ENCODE measurements at regions not wholly inside any gene's neighbourhood (a gene's known extent, or its start where the extent isn't known, plus 50 kb on each side); places are given as distances from the start of the nearest gene placed in this dataset.
A peak's percentile ranks its signal among the peaks of the same experiment; 100 is the strongest.

DNA sequence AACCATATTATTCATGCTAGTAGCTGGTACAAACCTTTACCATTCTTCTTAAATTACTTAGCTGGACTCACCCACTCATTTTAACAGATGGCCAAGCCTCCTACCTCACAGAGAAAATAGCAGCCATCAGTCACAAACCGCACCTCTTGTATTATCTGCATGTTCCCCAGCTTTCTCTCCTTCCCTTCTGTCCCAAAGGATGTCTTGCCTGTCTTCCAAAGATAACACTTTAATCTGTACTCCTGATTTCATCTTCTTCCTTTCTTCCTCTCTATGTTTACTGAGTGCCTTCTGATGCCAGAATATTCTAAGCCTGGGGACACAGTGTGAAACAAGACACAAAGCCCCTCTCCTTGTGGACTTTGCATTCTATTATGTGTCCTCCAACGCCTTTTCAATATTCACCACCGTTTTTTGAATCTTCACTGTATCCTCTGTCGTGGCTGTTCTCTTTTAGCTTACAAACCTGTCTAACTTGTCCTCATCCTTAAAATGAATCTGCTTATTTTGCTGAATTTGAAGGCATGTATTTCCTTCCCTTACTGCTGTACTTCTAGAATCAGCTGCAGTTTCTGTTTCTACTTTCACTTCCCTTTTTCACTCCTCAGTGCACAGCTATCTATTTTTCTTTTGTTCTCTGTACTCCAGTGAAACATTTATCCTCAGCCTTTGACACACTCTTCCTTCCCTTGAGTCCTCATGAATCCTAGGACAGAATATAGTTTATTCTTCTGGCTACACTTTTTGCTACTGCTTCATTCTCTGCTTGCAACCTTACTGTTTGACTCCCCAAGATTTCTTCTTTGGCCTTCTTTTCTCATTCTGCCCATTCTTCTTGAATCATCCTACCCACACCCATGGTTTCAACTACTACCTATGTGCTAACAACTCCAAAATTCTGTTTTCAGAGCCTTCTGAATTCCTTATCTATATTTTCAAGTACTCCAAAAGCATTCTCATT lies 216.9 kb upstream of the SAMSN1 start (continued):
- TF ChIP-seq PBX2 (CRISPR knock-in tag; IDR thresholded peaks at IDR 0.05; ENCODE audit: low read depth) (no peak), PBX2 (tag; conservative IDR thresholded peaks at IDR 0.05; ENCODE audit: low read depth) (peak; percentile 66; the same call in 1 of the 2 replicates), KLF16 (IDR thresholded peaks at IDR 0.05) (peak; percentile 94), MCM2 (IDR thresholded peaks at IDR 0.05; ENCODE audit: low read depth) (no peak), NEUROD1 (IDR thresholded peaks at IDR 0.05; ENCODE audit: borderline replicate concordance, low read depth, low read length, partially characterized antibody) (peak; percentile 31), MEIS2 (IDR thresholded peaks at IDR 0.05; ENCODE audit: partially characterized antibody) (peak; percentile 74), MEF2A (IDR thresholded peaks at IDR 0.05; ENCODE audit: control insufficient read depth, low read depth, low read length) (peak; percentile 44; the same call in 1 of the 2 replicates), TRIM24 (IDR thresholded peaks at IDR 0.05) (peak; percentile 91 to 95), RBM25 (IDR thresholded peaks at IDR 0.05; ENCODE audit: low read depth, low read length, severe bottlenecking) (no peak)
- TF ChIP-seq, protein P1, sequence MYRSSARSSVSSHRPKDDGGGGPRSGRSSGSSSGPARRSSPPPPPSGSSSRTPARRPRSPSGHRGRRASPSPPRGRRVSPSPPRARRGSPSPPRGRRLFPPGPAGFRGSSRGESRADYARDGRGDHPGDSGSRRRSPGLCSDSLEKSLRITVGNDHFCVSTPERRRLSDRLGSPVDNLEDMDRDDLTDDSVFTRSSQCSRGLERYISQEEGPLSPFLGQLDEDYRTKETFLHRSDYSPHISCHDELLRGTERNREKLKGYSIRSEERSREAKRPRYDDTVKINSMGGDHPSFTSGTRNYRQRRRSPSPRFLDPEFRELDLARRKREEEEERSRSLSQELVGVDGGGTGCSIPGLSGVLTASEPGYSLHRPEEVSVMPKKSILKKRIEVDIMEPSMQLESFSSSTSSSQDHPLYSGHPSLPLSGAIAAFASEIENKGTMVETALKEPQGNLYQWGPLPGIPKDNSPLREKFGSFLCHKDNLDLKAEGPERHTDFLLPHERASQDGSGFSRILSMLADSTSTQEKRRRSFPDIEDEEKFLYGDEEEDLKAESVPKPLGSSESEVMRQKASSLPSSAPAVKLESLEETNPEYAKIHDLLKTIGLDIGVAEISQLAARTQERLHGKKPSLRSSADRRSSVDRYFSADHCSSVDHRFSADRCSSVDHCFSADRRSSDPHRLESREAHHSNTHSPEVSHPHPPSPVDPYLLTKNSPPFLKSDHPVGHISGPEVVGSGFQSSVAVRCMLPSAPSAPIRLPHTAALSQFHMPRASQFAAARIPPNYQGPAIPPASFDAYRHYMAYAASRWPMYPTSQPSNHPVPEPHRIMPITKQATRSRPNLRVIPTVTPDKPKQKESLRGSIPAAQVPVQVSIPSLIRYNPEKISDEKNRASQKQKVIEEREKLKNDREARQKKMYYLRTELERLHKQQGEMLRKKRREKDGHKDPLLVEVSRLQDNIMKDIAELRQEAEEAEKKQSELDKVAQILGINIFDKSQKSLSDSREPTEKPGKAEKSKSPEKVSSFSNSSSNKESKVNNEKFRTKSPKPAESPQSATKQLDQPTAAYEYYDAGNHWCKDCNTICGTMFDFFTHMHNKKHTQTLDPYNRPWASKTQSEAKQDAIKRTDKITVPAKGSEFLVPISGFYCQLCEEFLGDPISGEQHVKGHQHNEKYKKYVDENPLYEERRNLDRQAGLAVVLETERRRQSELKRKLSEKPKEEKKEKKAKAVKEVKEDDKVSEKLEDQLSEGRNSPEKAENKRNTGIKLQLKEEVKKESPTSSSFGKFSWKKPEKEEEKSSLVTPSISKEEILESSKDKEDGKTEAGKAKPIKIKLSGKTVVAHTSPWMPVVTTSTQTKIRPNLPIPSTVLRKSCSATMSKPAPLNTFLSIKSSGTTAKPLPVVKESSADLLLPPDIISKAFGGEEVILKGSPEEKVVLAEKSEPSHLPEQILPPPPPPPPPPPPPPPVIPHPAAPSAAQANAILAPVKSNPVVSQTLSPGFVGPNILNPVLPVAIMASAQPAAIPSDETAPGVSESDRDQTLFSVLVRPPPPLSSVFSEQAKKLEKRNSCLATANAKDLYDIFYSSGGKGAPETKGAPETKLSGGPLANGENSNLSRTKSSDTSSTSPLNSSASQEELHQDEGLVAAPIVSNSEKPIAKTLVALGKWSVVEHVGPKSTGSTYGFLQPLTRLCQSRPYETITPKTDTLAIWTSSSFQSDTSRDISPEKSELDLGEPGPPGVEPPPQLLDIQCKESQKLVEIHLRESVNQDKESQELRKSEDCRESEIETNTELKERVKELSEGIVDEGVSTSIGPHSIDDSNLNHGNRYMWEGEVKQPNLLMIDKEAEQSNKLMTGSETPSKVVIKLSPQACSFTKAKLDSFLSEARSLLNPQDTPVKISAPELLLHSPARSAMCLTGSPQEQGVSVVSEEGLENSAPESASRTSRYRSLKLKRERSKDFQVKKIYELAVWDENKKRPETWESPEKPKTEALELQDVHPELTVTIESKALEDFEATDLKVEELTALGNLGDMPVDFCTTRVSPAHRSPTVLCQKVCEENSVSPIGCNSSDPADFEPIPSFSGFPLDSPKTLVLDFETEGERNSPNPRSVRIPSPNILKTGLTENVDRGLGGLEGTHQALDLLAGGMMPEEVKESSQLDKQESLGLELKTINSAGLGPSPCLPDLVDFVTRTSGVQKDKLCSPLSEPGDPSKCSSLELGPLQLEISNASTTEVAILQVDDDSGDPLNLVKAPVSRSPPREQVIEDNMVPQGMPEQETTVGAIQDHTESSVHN (IDR thresholded peaks at IDR 0.05; ENCODE audit: borderline replicate concordance in 1 of 2, low read depth in 1 of 2) = peak in 1 of 2 experiments; percentile 51; a peak in 2 of 4 replicates
- TF ChIP-seq, protein P2, sequence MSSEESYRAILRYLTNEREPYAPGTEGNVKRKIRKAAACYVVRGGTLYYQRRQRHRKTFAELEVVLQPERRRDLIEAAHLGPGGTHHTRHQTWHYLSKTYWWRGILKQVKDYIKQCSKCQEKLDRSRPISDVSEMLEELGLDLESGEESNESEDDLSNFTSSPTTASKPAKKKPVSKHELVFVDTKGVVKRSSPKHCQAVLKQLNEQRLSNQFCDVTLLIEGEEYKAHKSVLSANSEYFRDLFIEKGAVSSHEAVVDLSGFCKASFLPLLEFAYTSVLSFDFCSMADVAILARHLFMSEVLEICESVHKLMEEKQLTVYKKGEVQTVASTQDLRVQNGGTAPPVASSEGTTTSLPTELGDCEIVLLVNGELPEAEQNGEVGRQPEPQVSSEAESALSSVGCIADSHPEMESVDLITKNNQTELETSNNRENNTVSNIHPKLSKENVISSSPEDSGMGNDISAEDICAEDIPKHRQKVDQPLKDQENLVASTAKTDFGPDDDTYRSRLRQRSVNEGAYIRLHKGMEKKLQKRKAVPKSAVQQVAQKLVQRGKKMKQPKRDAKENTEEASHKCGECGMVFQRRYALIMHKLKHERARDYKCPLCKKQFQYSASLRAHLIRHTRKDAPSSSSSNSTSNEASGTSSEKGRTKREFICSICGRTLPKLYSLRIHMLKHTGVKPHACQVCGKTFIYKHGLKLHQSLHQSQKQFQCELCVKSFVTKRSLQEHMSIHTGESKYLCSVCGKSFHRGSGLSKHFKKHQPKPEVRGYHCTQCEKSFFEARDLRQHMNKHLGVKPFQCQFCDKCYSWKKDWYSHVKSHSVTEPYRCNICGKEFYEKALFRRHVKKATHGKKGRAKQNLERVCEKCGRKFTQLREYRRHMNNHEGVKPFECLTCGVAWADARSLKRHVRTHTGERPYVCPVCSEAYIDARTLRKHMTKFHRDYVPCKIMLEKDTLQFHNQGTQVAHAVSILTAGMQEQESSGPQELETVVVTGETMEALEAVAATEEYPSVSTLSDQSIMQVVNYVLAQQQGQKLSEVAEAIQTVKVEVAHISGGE (CRISPR knock-in tag; IDR thresholded peaks at IDR 0.05) = 0 out of 6 replicates have a peak, but pooled peaks of 1 of the 3 experiments have one; percentile 12

Data from K562 (cell line).